PC-3 (cell line): ENCODE measurements at regions not wholly inside any gene's neighbourhood (a gene's known extent, or its start where the extent isn't known, plus 50 kb on each side); places are given as distances from the start of the nearest gene placed in this dataset.
A peak's percentile ranks its signal among the peaks of the same experiment; 100 is the strongest.

ENCODE experiments used
- ATAC-seq: fragments of 200-7000 bp; cut with Tn5 transposase; 2 replicates; pipeline ENCODE4 v1.9.1; 2020; ENCODE audit warnings: mild to moderate bottlenecking, moderate library complexity
- BruUV-seq: library from RNA; stranded (reverse); fragments of 400-500 nt; replicated peaks from 2 replicates; lab custom pipeline; 2021; lab: Mats Ljungman, UMichigan
- CTCF ChIA-PET: fragments of 300-600 bp; sonication (Branson Sonifier 250); formaldehyde crosslinking; loops from one replicate; lab custom pipeline; 2022; ENCODE audit warnings: antibody characterized with exemption; lab: Charles Lee
- POLR2A ChIA-PET: fragments of 300-600 bp; sonication (Branson Sonifier 250); formaldehyde crosslinking; loops from one replicate; lab custom pipeline; 2022; ENCODE audit warnings: antibody characterized with exemption; ENCODE audit not compliant: unreplicated experiment; lab: Charles Lee
- DNase-seq: peaks from one replicate; pipeline ENCODE4 v3.0.0-alpha.2; 2015
- H2AFZ ChIP-seq: fragments of 300-600 bp; sonication (generic); 2 replicates; pipeline ENCODE4 v1.6.0; 2016; ENCODE audit warnings: antibody characterized with exemption, low read length
- H3F3A ChIP-seq: fragments of 300-600 bp; sonication (generic); one replicate; pipeline ENCODE4 v1.6.0; 2017; ENCODE audit warnings: antibody characterized with exemption, low read length, control low read depth, mild to moderate bottlenecking; ENCODE audit not compliant: unreplicated experiment
- H3K27ac ChIP-seq: fragments of 300-600 bp; sonication (generic); 2 replicates; pipeline ENCODE4 v1.5.1; 2016; ENCODE audit warnings: mild to moderate bottlenecking, low read length
- H3K27me3 ChIP-seq: fragments of 300-600 bp; sonication (generic); 2 replicates; pipeline ENCODE4 v1.6.1; 2016; ENCODE audit warnings: low read length, mixed read lengths
- H3K36me3 ChIP-seq: fragments of 300-600 bp; sonication (generic); 2 replicates; pipeline ENCODE4 v1.6.1; 2016; ENCODE audit warnings: low read depth, mixed run types, low read length, mixed read lengths
- H3K4me1 ChIP-seq: fragments of 300-600 bp; sonication (generic); 2 replicates; pipeline ENCODE4 v1.5.1; 2016; ENCODE audit warnings: low read length; ENCODE audit not compliant: insufficient read depth
- H3K4me2 ChIP-seq: fragments of 300-600 bp; sonication (generic); 2 replicates; pipeline ENCODE4 v1.6.0; 2016; ENCODE audit warnings: low read length
- H3K4me3 ChIP-seq: fragments of 300-600 bp; sonication (generic); 2 replicates; pipeline ENCODE4 v1.5.1; 2016; ENCODE audit warnings: mild to moderate bottlenecking, low read length, mixed read lengths
- H3K79me2 ChIP-seq: fragments of 300-600 bp; sonication (generic); 2 replicates; pipeline ENCODE4 v1.6.1; 2017; ENCODE audit warnings: low read length, mixed read lengths
- H3K9ac ChIP-seq: fragments of 300-600 bp; sonication (generic); 2 replicates; pipeline ENCODE4 v1.6.0; 2016; ENCODE audit warnings: mild to moderate bottlenecking, low read length
- H3K9me2 ChIP-seq: fragments of 300-600 bp; sonication (generic); replicated peaks from 2 replicates; pipeline ENCODE4 v1.6.1; 2016; ENCODE audit warnings: mixed run types, low read length, mixed read lengths
- H3K9me3 ChIP-seq: fragments of 300-600 bp; sonication (generic); 2 replicates; pipeline ENCODE4 v1.6.1; 2016; ENCODE audit warnings: low read length, mixed read lengths
- H4K20me1 ChIP-seq: fragments of 300-600 bp; sonication (generic); 2 replicates; pipeline ENCODE4 v1.6.1; 2016; ENCODE audit warnings: low read length, mixed read lengths
- EZH2 ChIP-seq: fragments of 300-600 bp; sonication (generic); IDR thresholded peaks from one replicate; pipeline ENCODE4 v1.6.1; 2017; ENCODE audit warnings: antibody characterized with exemption, mild to moderate bottlenecking, low read length; ENCODE audit not compliant: unreplicated experiment
- EZH2phosphoT487 ChIP-seq: fragments of 300-600 bp; sonication (generic); IDR thresholded peaks from 2 replicates; pipeline ENCODE4 v1.6.1; 2018; ENCODE audit warnings: mild to moderate bottlenecking, antibody characterized with exemption, low read length, borderline replicate concordance
- intact Hi-C: fragments of 100-400 bp; cut with micrococcal nuclease; formaldehyde crosslinking; loops from 2 replicates; pipeline ENCODE4 v1.9.0; 2023
- TF ChIP-seq, protein P1 (sequence below): fragments of 300-600 bp; sonication (generic); conservative IDR thresholded peaks from 2 replicates; pipeline ENCODE4 v1.5.1; 2017; ENCODE audit warnings: antibody characterized with exemption, low read depth, mild to moderate bottlenecking, low read length

DNA sequence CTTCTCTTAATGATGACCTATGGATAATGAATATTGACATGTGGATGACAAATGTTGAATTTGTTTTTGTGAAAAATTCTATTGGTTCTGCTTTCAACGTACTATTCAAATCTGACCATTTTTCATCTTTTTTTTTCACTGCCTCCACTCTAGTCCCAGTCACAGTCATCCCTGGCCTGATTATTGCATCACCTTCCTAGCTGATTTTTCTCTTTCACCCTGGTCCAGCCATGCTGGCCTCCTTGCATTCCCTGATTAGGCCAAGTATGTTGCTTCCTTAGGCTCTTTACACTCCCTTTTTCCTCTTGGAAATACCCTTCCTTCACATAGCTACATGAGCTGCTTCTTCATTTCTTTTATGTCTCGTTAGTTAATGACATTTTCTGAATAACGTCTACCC, 58.1 kb upstream of the MAP9 start:
- TF ChIP-seq EZH2phosphoT487 (no peak), EZH2 (no peak)
- TF ChIP-seq, protein P1, sequence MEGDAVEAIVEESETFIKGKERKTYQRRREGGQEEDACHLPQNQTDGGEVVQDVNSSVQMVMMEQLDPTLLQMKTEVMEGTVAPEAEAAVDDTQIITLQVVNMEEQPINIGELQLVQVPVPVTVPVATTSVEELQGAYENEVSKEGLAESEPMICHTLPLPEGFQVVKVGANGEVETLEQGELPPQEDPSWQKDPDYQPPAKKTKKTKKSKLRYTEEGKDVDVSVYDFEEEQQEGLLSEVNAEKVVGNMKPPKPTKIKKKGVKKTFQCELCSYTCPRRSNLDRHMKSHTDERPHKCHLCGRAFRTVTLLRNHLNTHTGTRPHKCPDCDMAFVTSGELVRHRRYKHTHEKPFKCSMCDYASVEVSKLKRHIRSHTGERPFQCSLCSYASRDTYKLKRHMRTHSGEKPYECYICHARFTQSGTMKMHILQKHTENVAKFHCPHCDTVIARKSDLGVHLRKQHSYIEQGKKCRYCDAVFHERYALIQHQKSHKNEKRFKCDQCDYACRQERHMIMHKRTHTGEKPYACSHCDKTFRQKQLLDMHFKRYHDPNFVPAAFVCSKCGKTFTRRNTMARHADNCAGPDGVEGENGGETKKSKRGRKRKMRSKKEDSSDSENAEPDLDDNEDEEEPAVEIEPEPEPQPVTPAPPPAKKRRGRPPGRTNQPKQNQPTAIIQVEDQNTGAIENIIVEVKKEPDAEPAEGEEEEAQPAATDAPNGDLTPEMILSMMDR = no peak
- Histone ChIP-seq H3K27ac (peak overlapping the region; percentile 73; the same call in 1 of the 2 replicates), H4K20me1 (no peaks in the 10 kb centered on the region), H3K36me3 (no peaks in the 10 kb centered on the region), H3K9me3 (no peaks in the 10 kb centered on the region), H2AFZ (no peak overlapping the region), H3F3A (no peaks in the 10 kb centered on the region), H3K4me2 (no peak overlapping the region), H3K4me1 (peaks cover 36% of the 10 kb centered on the region), H3K9me2 (no peaks in the 10 kb centered on the region), H3K9ac (no peak overlapping the region), H3K4me3 (no peak overlapping the region), H3K79me2 (no peaks in the 10 kb centered on the region), H3K27me3 (no peaks in the 10 kb centered on the region)
- no peak for ATAC-seq
- intact Hi-C loops = no loop called here
- no peak for DNase-seq
- POLR2A ChIA-PET = no interaction called here
- BruUV-seq = no TSS peak
- CTCF ChIA-PET = no interaction called here

DNA sequence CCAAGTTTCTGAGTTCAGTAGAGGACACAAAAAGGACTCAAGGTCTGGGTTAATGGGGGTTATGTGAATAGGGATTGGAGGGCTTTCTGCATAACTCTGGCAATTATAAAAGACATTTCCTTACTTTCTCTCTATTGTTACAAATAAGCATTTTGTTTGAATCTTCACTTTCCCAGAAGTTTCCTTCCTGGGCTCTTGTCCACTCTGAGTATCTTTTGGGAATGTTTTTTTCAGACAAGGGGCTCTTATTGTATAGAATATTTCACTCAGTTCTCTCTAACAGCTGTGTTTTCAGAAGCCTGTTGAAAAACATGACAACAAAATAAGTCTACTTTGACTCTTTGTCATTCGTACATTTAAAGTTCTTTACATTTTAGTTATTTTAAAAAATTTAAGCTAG, 57.6 kb upstream of the MAP9 start:
- Histone ChIP-seq H3K4me2 (peak overlapping the region; percentile 36), H3K27ac (peak overlapping the region; percentile 73), H3F3A (no peaks in the 10 kb centered on the region), H3K9me3 (no peaks in the 10 kb centered on the region), H3K36me3 (no peaks in the 10 kb centered on the region), H3K27me3 (no peaks in the 10 kb centered on the region), H3K4me1 (peaks cover 36% of the 10 kb centered on the region), H2AFZ (no peak overlapping the region), H4K20me1 (no peaks in the 10 kb centered on the region), H3K79me2 (no peaks in the 10 kb centered on the region), H3K4me3 (no peak overlapping the region), H3K9me2 (no peaks in the 10 kb centered on the region), H3K9ac (no peak overlapping the region; the same call in 1 of the 2 replicates)
- ChIA-PET POLR2A (no interaction called here), CTCF (no interaction called here)
- BruUV-seq = no TSS peak
- DNase-seq = no peak
- TF ChIP-seq EZH2phosphoT487 (no peak), EZH2 (no peak)
- TF ChIP-seq, protein P1 = no peak
- ATAC-seq = no peak
- intact Hi-C loops = no loop called here

DNA sequence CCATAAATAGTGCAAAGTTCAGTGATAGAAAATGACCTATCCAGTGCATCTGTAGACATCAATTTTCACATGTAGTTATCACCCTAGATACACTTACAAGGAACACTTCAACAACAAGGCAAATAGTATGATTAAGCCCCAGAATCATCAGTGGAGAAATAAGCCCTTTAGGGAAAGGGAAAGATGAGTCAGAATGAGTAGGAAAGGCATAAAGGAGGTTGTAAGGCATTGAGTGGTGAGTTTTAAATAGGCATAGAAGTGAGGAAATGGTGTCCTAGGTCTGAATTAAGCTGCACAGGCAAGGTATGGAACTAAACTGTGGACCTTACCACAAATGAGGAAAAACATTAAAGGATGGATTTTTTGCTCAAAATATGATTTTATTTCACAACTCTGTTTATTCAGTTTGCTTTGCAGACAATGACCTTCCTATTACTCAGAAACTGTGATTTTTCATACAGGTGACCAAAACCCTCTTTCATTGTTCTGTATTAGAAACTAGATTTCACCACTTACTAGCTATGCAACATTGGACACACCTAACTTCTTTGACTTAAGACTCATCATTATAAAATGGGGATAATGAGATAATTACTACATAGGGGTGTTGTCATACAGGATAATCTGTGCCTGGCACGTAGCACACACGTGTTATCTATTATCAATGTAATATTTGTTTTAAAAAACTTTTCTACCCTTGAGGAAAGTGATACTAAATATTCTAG, 57.0 kb upstream of the MAP9 start:
- Histone ChIP-seq H3F3A (no peaks in the 10 kb centered on the region), H3K4me3 (no peak overlapping the region), H3K9me3 (no peaks in the 10 kb centered on the region), H3K9ac (no peak overlapping the region; the same call in 1 of the 2 replicates), H3K27me3 (no peaks in the 10 kb centered on the region), H3K36me3 (no peaks in the 10 kb centered on the region), H2AFZ (no peak overlapping the region), H4K20me1 (no peaks in the 10 kb centered on the region), H3K9me2 (no peaks in the 10 kb centered on the region), H3K79me2 (no peaks in the 10 kb centered on the region), H3K4me1 (peaks cover 36% of the 10 kb centered on the region), H3K4me2 (peak overlapping the region; percentile 36), H3K27ac (peak overlapping the region; percentile 73)
- peak; percentile 87 for DNase-seq
- POLR2A ChIA-PET = no interaction called here
- no peak for TF ChIP-seq EZH2
- TF ChIP-seq EZH2phosphoT487 = no peak
- TF ChIP-seq, protein P1 = no peak
- peak; percentile 94 for ATAC-seq
- intact Hi-C loops = no loop called here
- CTCF ChIA-PET = no interaction called here
- BruUV-seq = no TSS peak
